ENCODE measurements at regions not wholly inside any gene's neighbourhood (a gene's known extent, or its start where the extent isn't known, plus 50 kb on each side); places are given as distances from the start of the nearest gene placed in this dataset.
"Not testable (repeated sequence)": the region's sequence is repeated elsewhere in the genome, so short reads cannot be mapped to it uniquely, and the experiment has no call there.

GRCh38 chr10:108638225-108638624, 1285.1 kb downstream of the XPNPEP1 start:
- no peak for DNase-seq (ENCODE audit: low read depth in 4 of 4, low spot score in 2 of 4)

- DNase-seq (ENCODE audit: low read depth in 4 of 4, low spot score in 2 of 4) = no peak
Measured at GRCh38 chr10:108633046-108633445, 1290.3 kb downstream of the XPNPEP1 start.

DNA sequence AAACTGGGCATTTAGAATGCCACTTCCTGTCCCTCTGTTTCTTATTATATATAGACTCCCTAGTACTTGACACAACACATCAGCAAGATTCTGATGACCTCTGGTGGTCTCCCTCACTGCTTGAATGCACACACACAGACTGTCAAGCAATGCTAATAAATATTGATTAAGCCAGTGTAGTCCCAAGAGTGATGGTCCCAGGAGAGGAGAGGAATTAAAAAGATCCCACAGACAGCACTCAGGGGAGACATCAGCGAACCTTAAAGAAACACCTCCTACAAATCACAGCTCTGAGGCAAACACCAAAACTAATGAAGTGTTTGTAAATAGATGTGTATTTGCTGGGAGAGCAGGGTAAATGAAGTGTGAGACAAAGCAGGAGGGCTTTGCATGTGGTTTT, 1291.2 kb downstream of the XPNPEP1 start:
- no peak for DNase-seq (ENCODE audit: low read depth in 4 of 4, low spot score in 2 of 4)

- no peak for DNase-seq (ENCODE audit: low read depth in 4 of 4, low spot score in 2 of 4)
Measured at GRCh38 chr10:108631332-108631731, 1292.0 kb downstream of the XPNPEP1 start.

GRCh38 chr10:108629834-108630233, 1293.5 kb downstream of the XPNPEP1 start:
- no peak for DNase-seq (ENCODE audit: low read depth in 4 of 4, low spot score in 2 of 4)

- no peak for DNase-seq (ENCODE audit: low read depth in 4 of 4, low spot score in 2 of 4)
Measured at GRCh38 chr10:108624052-108624451, 1299.3 kb downstream of the XPNPEP1 start.

DNA sequence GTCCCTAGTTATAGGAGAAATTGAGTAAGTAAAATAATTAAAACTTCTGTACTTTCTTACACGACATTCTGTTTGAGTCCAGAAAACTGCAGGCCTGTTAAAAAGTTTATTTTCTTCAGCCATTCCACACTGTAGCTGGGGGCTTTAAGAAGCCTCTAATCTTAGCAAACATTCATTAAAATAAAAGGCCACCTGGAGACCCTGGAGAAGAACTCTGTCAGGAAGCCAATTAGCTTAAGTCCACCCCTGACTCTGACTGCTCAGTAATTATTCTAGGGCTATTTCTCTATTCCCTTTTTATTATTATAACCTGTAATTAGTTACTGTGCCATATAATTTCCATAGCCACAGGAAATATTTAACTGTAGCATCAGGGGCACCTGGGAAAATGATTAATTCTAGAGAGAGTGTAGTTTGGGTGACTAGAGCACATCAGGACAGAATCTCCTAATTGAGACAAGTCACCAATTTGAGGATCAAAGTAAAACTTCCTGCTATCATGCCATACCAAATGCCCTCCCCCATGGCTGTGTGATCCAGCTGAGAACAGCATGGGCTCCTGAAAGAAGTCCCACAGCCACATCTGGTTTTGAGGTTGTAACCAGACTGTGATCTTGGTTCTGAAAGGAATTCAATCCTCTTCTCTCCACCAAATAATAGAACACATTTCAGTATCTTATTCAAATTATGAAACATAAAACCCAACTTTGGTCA, 1302.3 kb downstream of the XPNPEP1 start:
- no peak for DNase-seq (ENCODE audit: low read depth in 4 of 4, low spot score in 2 of 4)

DNA sequence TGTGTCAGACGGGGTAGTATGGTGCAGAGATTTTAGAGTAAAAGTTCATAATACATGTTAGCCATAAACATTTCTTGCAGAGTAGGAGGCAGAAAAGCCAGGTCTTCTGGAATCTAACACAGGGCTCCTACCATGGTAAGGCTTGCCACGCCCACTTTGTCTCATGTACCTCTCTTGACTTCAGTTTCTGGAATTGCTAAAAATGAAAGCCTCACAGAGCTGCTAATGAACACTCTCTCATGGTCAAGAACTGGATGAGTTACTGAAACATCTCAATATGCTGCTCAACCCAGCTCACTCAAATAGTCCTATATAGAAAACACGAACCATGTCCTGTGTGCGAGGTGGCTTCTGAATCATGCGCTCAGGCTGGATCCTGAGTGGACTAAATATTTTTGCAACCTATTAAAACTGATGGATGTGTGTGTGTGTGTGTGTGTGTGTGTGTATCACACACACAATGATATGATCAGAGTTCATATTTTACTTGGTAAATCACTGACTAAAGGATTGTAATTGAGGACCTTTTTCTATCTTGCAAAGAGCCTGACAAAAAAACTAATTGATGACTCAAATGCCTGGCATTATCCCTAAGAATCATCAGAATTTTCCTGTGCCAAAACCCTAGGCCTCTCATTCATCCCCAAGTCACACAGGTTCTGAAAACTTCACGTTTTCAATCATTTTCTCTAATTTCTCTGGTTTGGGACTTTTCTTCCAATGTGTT, 1306.6 kb downstream of the XPNPEP1 start:
- no peak for DNase-seq (ENCODE audit: low read depth in 4 of 4, low spot score in 2 of 4)

- no peak for DNase-seq (ENCODE audit: low read depth in 4 of 4, low spot score in 2 of 4)
Measured at GRCh38 chr10:108615576-108616320, 1307.6 kb downstream of the XPNPEP1 start.

- no peak for DNase-seq (ENCODE audit: low read depth in 4 of 4, low spot score in 2 of 4)
Measured at GRCh38 chr10:108612485-108612884, 1310.8 kb downstream of the XPNPEP1 start.

DNA sequence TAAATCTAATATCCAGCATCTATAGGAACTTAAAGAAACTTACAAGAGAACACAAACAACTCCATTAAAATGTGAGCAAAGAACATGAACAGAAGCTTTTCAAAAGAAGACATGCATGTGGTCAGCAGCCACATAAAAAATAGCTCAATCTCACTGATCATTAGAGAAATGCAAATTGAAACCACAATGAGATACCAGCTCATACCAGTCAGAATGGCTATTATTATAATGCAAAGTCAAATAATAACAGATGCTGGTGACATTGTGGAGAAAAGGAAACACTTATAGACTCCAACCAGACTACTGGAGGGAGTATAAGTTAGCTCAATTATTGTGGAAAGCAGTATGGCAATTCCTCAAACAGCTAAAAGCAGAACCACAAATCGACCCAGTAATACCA, 1314.5 kb downstream of the XPNPEP1 start:
- DNase-seq (ENCODE audit: low read depth in 4 of 4, low spot score in 2 of 4) = no peak

DNA sequence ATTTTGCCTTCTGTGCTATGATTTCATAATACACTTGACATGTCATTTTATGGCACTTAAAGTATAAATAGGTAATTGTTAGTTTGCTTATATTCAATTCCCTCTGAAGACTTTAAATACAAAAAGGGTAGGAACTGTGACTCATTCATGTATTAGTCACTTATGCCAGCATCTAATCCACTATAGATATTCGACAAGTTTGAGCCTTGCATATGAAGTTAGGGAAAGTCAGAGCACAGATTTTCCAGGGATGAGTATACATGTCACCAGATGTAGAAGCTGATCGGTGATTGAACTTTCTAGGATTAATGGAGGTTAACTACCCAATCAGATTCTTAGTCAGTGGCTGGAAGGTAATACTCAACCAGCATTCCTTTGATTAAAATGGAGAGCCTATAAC, 1321.5 kb downstream of the XPNPEP1 start:
- no peak for DNase-seq (ENCODE audit: low read depth in 4 of 4, low spot score in 2 of 4)

DNA sequence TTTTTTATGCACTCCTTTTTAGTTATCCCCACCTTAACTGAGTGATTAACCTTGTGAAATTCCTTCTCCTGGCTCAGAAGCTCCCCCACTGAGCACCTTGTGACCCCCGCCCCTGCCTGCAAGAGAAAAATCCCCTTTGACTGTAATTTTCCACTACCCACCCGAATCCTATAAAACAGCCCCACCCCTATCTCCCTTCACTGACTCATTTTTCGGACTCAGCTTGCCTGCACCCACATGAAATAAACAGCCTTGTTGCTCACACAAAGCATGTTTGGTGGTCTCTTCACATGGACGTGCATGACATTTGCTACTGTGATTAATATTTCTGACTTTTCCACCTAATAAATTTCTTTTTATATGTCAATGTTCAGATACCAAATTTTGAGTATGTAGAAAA, 1322.8 kb downstream of the XPNPEP1 start:
- not testable (repeated sequence) for DNase-seq (ENCODE audit: low read depth in 4 of 4, low spot score in 2 of 4)

DNA sequence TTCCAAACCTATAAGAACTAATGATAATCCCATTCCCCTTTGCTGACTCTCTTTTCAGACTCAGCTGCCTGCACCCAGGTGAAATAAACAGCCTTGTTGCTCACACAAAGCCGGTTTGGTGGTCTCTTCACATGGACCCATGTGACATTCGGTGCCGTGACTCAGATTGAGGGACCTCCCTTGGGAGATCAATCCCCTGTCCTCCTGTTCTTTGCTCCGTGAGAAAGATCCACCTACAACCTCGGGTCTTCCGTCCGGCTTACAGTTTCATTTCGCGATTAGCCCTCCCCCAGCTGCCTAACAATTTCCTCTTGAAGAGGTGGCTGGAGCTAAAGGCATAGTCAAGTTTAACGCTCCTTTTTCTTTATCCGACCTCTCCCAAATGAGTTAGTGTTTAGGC, 1324.0 kb downstream of the XPNPEP1 start:
- not testable (repeated sequence) for DNase-seq (ENCODE audit: low read depth in 4 of 4, low spot score in 2 of 4)

GRCh38 chr10:108598831-108599230, 1324.5 kb downstream of the XPNPEP1 start:
- DNase-seq (ENCODE audit: low read depth in 4 of 4, low spot score in 2 of 4) = no peak

- no peak for DNase-seq (ENCODE audit: low read depth in 4 of 4, low spot score in 2 of 4)
Measured at GRCh38 chr10:108598320-108598695, 1325.0 kb downstream of the XPNPEP1 start.

- no peak for DNase-seq (ENCODE audit: low read depth in 4 of 4, low spot score in 2 of 4)
Measured at GRCh38 chr10:108597657-108598319, 1325.5 kb downstream of the XPNPEP1 start.

DNA sequence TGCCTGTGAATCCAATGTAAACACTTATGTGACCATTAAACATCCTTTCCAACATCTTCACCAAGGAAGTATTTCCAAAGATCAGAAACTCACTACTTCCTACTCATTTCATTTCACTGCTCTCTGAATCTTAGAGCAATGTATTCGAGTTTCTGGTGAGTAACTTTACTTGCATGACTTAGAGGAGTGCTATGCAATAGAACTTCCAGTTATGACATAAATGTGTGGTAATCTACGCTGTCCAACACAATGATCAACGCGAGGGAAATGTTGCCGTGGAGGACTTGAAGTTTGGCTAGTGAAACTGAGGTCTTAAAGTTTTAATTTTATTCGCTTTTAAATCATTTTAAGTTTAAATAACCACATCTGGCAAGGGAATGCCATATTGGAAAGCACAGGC, 1326.3 kb downstream of the XPNPEP1 start:
- no peak for DNase-seq (ENCODE audit: low read depth in 4 of 4, low spot score in 2 of 4)

DNA sequence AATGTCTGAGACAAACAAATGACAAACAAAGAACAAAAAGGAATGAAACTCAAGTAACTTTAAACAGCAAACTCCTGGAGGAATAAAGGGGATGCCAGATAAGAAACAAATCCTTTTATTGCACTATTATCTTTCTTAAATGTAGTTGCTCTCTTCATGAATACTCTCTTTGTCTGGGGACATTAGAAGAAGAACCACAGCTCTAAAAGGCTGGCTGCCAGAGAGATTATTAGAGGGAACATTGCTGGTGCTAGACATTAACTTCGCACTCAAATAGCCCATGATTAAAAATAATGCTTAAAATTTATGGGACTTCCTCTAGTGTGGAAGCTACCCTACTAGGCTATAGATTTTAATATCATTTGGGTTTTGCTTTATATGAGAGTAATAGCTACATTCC, 1330.4 kb downstream of the XPNPEP1 start:
- no peak for DNase-seq (ENCODE audit: low read depth in 4 of 4, low spot score in 2 of 4)

- no peak for DNase-seq (ENCODE audit: low read depth in 4 of 4, low spot score in 2 of 4)
Measured at GRCh38 chr10:108591417-108591816, 1331.9 kb downstream of the XPNPEP1 start.

DNA sequence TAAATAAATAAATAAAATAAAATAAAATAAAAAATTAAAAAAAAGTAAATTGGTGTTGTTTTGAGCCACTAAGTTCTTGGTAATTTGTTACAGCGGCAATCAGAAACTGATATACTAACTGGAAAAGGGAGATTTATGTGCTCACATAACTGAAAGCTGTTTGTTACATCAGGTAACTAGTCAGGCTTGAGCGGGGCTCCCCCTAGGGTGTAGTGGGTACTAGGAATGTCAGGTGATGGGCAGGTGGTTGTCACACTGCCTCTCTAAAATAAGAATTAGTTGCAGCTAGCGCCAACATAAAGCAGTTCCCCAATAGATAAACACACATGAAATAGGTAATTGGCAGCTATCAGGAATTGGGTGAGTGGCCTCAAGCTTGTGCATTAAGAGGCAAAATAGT, 1336.9 kb downstream of the XPNPEP1 start:
- no peak for DNase-seq (ENCODE audit: low read depth in 4 of 4, low spot score in 2 of 4)

All from left renal cortex interstitium (tissue), 4 donors.